GM12872 (cell line): ENCODE measurements at regions not wholly inside any gene's neighbourhood (a gene's known extent, or its start where the extent isn't known, plus 50 kb on each side); places are given as distances from the start of the nearest gene placed in this dataset.

ENCODE experiments used
- TF ChIP-seq, protein P1 (sequence below): IDR thresholded peaks from 3 replicates; pipeline ENCODE4 v1.5.1; 2011; ENCODE audit warnings: low read depth, mild to moderate bottlenecking, low read length, moderate library complexity; ENCODE audit not compliant: insufficient read depth

- TF ChIP-seq, protein P1, sequence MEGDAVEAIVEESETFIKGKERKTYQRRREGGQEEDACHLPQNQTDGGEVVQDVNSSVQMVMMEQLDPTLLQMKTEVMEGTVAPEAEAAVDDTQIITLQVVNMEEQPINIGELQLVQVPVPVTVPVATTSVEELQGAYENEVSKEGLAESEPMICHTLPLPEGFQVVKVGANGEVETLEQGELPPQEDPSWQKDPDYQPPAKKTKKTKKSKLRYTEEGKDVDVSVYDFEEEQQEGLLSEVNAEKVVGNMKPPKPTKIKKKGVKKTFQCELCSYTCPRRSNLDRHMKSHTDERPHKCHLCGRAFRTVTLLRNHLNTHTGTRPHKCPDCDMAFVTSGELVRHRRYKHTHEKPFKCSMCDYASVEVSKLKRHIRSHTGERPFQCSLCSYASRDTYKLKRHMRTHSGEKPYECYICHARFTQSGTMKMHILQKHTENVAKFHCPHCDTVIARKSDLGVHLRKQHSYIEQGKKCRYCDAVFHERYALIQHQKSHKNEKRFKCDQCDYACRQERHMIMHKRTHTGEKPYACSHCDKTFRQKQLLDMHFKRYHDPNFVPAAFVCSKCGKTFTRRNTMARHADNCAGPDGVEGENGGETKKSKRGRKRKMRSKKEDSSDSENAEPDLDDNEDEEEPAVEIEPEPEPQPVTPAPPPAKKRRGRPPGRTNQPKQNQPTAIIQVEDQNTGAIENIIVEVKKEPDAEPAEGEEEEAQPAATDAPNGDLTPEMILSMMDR, result no peak
These were observed 194.2 kb downstream of the MAD2L1 start for GRCh38 chr4:119872371-119873016.

GRCh38 chr4:119870856-119871255, 195.8 kb downstream of the MAD2L1 start:
- TF ChIP-seq, protein P1, result no peak

- TF ChIP-seq, protein P1, result no peak
These were observed 200.9 kb downstream of the MAD2L1 start for GRCh38 chr4:119865789-119866188.

- TF ChIP-seq, protein P1, result no peak
These were observed 201.3 kb downstream of the MAD2L1 start for GRCh38 chr4:119865389-119865788.

DNA sequence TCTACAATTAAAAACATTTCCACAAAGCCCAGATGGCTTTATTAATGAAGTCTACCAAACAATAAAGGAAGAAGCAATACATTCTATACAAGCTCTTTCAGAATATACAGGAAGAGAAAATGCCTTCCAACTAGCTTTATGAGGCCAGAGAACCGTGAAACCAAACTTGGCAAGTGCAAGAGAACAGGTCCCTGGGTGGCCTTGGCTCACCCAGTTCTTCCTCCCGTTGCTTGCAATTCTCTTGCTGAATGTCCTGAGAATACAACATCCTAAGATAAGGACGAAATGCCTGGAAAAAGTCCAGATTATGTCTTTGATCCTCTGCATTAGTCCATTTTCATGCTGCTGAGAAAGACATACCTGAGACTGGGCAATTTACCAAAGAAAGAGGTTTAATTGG, 204.9 kb downstream of the MAD2L1 start:
- TF ChIP-seq, protein P1, result no peak

- TF ChIP-seq, protein P1, result no peak
These were observed 208.5 kb downstream of the MAD2L1 start for GRCh38 chr4:119858176-119858575.

DNA sequence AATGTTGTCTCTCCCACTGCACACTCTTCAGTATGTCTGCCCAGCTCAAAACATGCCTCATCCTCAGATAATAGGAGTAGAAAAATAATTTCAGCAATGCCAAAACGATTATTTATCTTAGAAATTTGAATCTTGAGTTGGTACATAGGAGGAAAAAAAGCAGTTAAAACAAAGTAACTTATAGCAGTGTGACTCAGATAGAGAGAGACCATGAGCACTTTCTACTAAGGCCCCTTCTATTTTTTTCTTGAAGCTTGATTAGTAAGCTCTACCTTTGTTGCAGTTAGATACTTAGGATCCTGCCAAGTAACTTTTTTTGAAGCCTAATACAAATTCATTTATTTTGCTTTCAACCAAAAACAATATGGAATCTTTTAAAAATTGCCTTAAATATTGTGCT, 212.3 kb downstream of the MAD2L1 start:
- TF ChIP-seq, protein P1, result no peak
